Caco-2 (cell line): ENCODE measurements at regions not wholly inside any gene's neighbourhood (a gene's known extent, or its start where the extent isn't known, plus 50 kb on each side); places are given as distances from the start of the nearest gene placed in this dataset.

Experiments used
- BruUV-seq: library from RNA; stranded (reverse); fragments of 400-500 nt; replicated peaks from 2 replicates; lab custom pipeline; 2021; lab: Mats Ljungman, UMichigan
- CTCF ChIA-PET: fragments of 300-600 bp; sonication (Branson Sonifier 250); formaldehyde crosslinking; loops from one replicate; lab custom pipeline; 2022; ENCODE audit warnings: antibody characterized with exemption; lab: Charles Lee
- POLR2A ChIA-PET: fragments of 300-600 bp; sonication (Branson Sonifier 250); formaldehyde crosslinking; loops from one replicate; lab custom pipeline; 2022; ENCODE audit warnings: antibody characterized with exemption; lab: Charles Lee
- DNase-seq, 2 experiments: peaks; one replicate each; pipeline versions ENCODE4 v3.0.0 to v3.0.0-alpha.2; 2020 to 2022
- H3K27me3 ChIP-seq: replicated peaks from 2 replicates; pipeline ENCODE4 v1.6.0; 2011; ENCODE audit warnings: low read length; ENCODE audit not compliant: control insufficient read depth, insufficient read depth
- H3K36me3 ChIP-seq: 2 replicates; pipeline ENCODE4 v1.5.1; 2011; ENCODE audit warnings: low read length; ENCODE audit not compliant: control insufficient read depth, insufficient read depth
- H3K4me1 ChIP-seq: fragments of 250-450 bp; sonication (Bioruptor Pico); 2 replicates; pipeline ENCODE4 v1.5.1; 2020; ENCODE audit warnings: mild to moderate bottlenecking
- H3K4me3 ChIP-seq: 2 replicates; pipeline ENCODE4 v1.5.1; 2011; ENCODE audit warnings: low read depth, mild to moderate bottlenecking, control low read depth, low read length
- H3K9me3 ChIP-seq: fragments of 250-450 bp; sonication (Bioruptor Pico); 2 replicates; pipeline ENCODE4 v1.5.1; 2020; ENCODE audit warnings: mild to moderate bottlenecking, moderate library complexity
- H3K27ac Mint-ChIP-seq: one replicate; pipeline ENCODE4 v1.8.0; 2022; ENCODE audit warnings: mixed read lengths; ENCODE audit not compliant: unreplicated experiment
- H3K27me3 Mint-ChIP-seq: one replicate; pipeline ENCODE4 v1.8.0; 2022; ENCODE audit warnings: mixed read lengths; ENCODE audit not compliant: insufficient read depth, unreplicated experiment
- H3K36me3 Mint-ChIP-seq: one replicate; pipeline ENCODE4 v1.8.0; 2022; ENCODE audit warnings: mild to moderate bottlenecking, mixed read lengths; ENCODE audit not compliant: insufficient read depth, unreplicated experiment
- H3K4me1 Mint-ChIP-seq: one replicate; pipeline ENCODE4 v1.8.0; 2022; ENCODE audit warnings: low read depth, mixed read lengths; ENCODE audit not compliant: unreplicated experiment
- H3K4me3 Mint-ChIP-seq: one replicate; pipeline ENCODE4 v1.8.0; 2022; ENCODE audit warnings: mild to moderate bottlenecking, moderate library complexity, mixed read lengths; ENCODE audit not compliant: unreplicated experiment
- H3K9me3 Mint-ChIP-seq: one replicate; pipeline ENCODE4 v1.8.0; 2022; ENCODE audit warnings: mixed read lengths; ENCODE audit not compliant: unreplicated experiment
- intact Hi-C: fragments of 100-400 bp; cut with micrococcal nuclease; formaldehyde crosslinking; loops from one replicate; pipeline ENCODE4 v1.10.0; 2022; ENCODE audit not compliant: unreplicated experiment
- TF ChIP-seq, protein P1 (sequence below), 2 experiments: fragments of 200-600 bp in 1 of 2; IDR thresholded peaks; 1 replicate in 1 of 2; 2 replicates in 1 of 2; pipeline versions ENCODE4 v1.5.1 to v1.8.0; 2011 to 2022; ENCODE audit warnings: antibody characterized with exemption in 1 of 2, control low read depth in 1 of 2, inconsistent platforms in 1 of 2, low read depth in 1 of 2, low read length in 1 of 2, mild to moderate bottlenecking in 1 of 2, moderate library complexity in 1 of 2; ENCODE audit not compliant: insufficient read depth in 1 of 2, severe bottlenecking in 1 of 2, unreplicated experiment in 1 of 2

DNA sequence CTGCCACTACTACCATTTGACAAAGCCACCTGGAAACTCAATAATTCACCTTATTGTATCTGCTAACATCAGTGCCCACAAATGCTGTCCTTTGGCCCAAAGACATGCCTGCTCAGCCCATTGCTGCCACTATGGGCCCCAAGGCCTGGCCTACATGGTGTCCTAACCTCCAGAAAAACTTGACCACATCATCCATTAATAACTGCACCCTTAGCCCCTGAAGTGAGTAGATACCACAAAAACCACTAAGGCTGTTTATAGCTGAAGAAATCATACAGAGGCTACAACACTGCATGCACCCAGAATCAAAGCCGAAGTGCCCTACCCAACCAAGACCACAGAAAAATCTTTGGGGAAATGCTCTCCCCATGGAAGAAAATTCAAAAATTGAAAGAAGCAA lies 932.8 kb upstream of the SLITRK6 start:
- Mint-ChIP-seq H3K27me3 (no peaks in the 10 kb centered on the region), H3K4me3 (no peak overlapping the region), H3K36me3 (no peaks in the 10 kb centered on the region), H3K4me1 (no peaks in the 10 kb centered on the region), H3K27ac (no peak overlapping the region), H3K9me3 (peaks cover 20% of the 10 kb centered on the region)
- Histone ChIP-seq H3K4me3 (no peak overlapping the region), H3K27me3 (no peaks in the 10 kb centered on the region), H3K36me3 (no peaks in the 10 kb centered on the region), H3K4me1 (no peaks in the 10 kb centered on the region), H3K9me3 (0 out of 2 replicates have a peak, but pooled peaks cover 3% of the 10 kb centered on the region)
- ChIA-PET CTCF (no interaction called here), POLR2A (no interaction called here)
- intact Hi-C loops, result no loop called here
- TF ChIP-seq, protein P1, sequence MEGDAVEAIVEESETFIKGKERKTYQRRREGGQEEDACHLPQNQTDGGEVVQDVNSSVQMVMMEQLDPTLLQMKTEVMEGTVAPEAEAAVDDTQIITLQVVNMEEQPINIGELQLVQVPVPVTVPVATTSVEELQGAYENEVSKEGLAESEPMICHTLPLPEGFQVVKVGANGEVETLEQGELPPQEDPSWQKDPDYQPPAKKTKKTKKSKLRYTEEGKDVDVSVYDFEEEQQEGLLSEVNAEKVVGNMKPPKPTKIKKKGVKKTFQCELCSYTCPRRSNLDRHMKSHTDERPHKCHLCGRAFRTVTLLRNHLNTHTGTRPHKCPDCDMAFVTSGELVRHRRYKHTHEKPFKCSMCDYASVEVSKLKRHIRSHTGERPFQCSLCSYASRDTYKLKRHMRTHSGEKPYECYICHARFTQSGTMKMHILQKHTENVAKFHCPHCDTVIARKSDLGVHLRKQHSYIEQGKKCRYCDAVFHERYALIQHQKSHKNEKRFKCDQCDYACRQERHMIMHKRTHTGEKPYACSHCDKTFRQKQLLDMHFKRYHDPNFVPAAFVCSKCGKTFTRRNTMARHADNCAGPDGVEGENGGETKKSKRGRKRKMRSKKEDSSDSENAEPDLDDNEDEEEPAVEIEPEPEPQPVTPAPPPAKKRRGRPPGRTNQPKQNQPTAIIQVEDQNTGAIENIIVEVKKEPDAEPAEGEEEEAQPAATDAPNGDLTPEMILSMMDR (IDR thresholded peaks at IDR 0.05; ENCODE audit: insufficient read depth in 1 of 2, low read depth in 1 of 2, low read length in 1 of 2, severe bottlenecking in 1 of 2, unreplicated experiment in 1 of 2), result no peak
- BruUV-seq, result no TSS peak
- no peak for DNase-seq

DNA sequence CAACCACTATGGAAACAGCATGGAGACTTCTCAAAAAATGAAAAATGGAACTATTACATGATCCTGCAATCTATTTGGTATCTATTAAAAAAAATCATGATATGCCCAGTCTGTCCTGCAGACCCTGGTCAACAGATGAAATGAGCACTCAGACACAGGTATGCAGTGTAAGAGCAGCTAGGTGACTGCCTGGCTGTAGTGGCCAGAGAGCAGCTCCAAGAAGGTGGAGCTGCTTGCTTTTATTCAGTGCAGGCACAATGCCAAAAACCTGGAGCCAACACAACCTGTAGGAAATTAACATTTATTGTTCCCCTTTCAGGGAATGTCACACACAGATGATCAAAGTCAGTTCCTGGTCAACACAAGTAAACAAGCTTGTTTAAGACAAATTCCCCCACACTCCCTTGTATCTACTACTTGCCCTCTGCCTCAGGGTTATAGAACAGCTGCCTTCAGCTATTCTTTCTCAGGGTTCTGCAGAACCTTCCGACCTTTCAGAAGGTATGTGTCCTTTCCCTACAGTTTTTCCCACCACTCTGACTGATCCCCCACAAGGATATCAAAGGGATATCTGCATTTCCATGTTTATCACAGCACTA lies 933.7 kb upstream of the SLITRK5 start:
- TF ChIP-seq, protein P1 (IDR thresholded peaks at IDR 0.05; ENCODE audit: insufficient read depth in 1 of 2, low read depth in 1 of 2, low read length in 1 of 2, severe bottlenecking in 1 of 2, unreplicated experiment in 1 of 2), result no peak
- Mint-ChIP-seq H3K4me1 (no peaks in the 10 kb centered on the region), H3K27ac (no peak overlapping the region), H3K4me3 (no peak overlapping the region), H3K27me3 (no peaks in the 10 kb centered on the region), H3K36me3 (no peaks in the 10 kb centered on the region), H3K9me3 (peaks cover 32% of the 10 kb centered on the region)
- Histone ChIP-seq H3K4me1 (no peaks in the 10 kb centered on the region), H3K4me3 (no peak overlapping the region), H3K27me3 (no peaks in the 10 kb centered on the region), H3K9me3 (no peaks in the 10 kb centered on the region), H3K36me3 (no peaks in the 10 kb centered on the region)
- intact Hi-C loops, result no loop called here
- no TSS peak for BruUV-seq
- ChIA-PET POLR2A (no interaction called here), CTCF (no interaction called here)
- no peak for DNase-seq

DNA sequence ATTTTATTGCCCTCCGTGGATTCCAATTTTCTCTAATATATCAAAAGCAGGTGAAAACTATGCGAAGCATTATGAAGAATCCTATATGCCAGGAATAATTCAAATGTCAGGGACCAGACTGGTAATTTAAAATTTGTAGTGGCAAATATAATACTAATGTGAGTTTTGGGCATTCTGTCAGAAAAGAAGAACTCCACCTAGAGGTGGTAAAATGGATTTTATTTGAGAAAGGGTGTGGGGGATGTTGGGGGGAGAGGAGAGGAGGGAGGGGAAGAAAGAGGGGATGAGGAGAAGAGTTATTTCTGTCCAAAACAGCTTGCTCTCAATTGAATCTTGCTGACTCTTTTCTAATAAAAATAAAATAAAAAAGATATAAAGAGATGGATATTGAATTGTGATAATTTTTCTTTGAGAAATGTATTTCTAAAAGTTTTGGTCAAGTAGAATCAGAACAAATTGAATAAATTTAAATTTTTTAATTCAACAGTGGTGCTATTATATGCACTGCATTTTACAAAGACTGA lies 929.3 kb upstream of the SLITRK5 start:
- no TSS peak for BruUV-seq
- Histone ChIP-seq H3K9me3 (no peaks in the 10 kb centered on the region), H3K4me1 (no peaks in the 10 kb centered on the region), H3K4me3 (no peak overlapping the region), H3K27me3 (no peaks in the 10 kb centered on the region), H3K36me3 (no peaks in the 10 kb centered on the region)
- POLR2A ChIA-PET, result no interaction called here
- TF ChIP-seq, protein P1 (IDR thresholded peaks at IDR 0.05; ENCODE audit: insufficient read depth in 1 of 2, low read depth in 1 of 2, low read length in 1 of 2, severe bottlenecking in 1 of 2, unreplicated experiment in 1 of 2), result peak in 1 of 2 experiments; percentile 9
- no peaks in the 10 kb centered on the region for H3K36me3 Mint-ChIP-seq
- intact Hi-C loops, result loop anchor here (2.0 kb wide), 1 partner anchor 175 kb away; no protein-coding TSS in a partner anchor
- peaks cover 14% of the 10 kb centered on the region for H3K9me3 Mint-ChIP-seq
- no peaks in the 10 kb centered on the region for H3K4me1 Mint-ChIP-seq
- CTCF ChIA-PET, result no interaction called here
- DNase-seq, result no peak
- H3K4me3 Mint-ChIP-seq, result no peak overlapping the region
- no peaks in the 10 kb centered on the region for H3K27me3 Mint-ChIP-seq
- no peak overlapping the region for H3K27ac Mint-ChIP-seq
